NCI-H187 (cell line): ENCODE measurements at regions not wholly inside any gene's neighbourhood (a gene's known extent, or its start where the extent isn't known, plus 50 kb on each side); places are given as distances from the start of the nearest gene placed in this dataset.
"Not testable (repeated sequence)": the region's sequence is repeated elsewhere in the genome, so short reads cannot be mapped to it uniquely, and the experiment has no call there.

Source experiments
- DNase-seq, 2 experiments: peaks; one replicate each; lab custom pipeline; 2025; lab: John Stamatoyannopoulos, UW

DNA sequence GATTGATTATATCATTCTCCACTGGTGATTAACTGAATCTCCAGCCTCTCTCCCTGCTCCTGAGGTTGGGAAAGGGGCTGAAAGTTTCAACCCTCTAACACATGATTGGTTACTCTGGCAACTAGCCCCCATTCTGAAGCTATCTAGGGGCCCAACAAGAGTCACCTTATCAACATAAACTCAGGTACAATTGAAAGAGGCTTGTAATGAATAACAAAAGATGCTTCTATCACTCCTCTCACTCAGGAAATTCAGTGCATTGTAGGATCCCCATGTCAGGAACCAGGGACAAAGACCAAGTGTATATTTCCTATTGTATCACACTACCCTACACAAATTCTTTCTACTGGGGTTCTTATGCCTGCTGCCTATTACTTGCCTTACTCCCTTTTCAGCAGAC lies 123.9 kb upstream of the SLC13A1 start:
- no peak for DNase-seq

GRCh38 chr7:123321578-123321977 lies 121.8 kb upstream of the SLC13A1 start:
- not testable (repeated sequence) for DNase-seq

DNA sequence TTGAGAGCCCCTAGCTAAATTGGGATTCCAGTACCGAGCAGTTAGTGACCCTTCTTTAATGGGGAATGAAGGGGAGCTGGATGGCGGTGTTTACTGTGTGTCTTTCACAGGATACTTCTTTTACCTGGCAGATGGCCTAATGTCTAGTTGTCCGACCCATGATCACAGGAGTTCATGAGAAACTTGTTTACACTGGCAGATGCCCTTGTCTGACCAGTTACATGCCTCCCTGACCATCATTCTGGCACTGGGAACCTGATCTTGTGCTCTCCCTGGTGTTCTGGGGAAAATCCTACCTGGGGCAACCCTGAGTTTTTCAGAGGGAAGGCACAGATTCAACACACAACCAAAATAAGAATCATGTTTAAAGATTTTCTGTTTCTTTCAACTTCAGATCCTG lies 120.1 kb upstream of the SLC13A1 start:
- DNase-seq: no peak

DNA sequence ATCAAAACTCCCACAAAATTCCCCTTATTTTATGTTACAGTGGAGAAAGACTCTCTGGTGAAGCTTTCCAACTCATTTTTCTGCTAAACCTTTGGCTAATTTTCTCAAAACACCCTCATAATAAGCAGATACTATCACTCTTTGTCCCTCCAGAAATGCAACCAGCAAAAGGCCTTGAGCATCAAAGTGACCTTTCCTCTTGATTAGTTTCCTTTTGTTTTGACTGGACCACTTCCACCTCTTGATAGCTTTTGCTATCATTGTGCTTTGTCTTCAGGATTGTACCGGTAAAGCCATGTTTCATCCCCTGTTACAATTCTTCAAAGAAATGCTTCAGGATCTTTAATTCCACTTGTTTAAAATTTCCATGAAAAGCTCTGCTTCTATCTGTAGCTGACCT lies 115.1 kb upstream of the SLC13A1 start:
- no peak for DNase-seq

- DNase-seq: no peak
These were observed 108.6 kb upstream of the SLC13A1 start for GRCh38 chr7:123308254-123308951.

DNA sequence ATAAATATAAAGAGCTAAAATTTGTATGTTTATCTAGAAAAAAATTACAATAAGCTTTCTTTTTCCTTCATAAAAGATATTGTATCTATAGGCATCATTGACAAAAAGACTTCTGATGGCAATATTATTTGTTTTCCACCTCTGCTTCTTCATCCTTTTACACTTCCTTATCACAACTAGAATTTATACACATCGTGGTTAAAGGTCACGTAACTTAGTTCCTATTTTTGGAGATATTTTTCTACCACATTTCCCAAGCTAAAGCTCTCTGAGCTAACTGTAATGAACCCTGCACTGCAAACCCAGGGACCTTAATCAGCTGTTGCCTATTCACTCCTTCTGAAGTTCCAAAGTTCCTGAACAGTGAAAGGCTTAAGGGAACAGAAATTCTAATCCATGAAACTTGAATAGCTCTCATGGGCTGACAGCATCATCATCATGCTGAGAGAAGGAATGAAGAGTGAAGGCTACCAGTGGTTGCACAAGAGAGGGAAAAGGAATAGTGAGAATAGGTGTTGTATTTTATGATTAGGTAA lies 106.1 kb upstream of the SLC13A1 start:
- no peak for DNase-seq

- no peak for DNase-seq
These were observed 104.2 kb upstream of the SLC13A1 start for GRCh38 chr7:123303926-123304325.

- DNase-seq: no peak
These were observed 97.2 kb upstream of the SLC13A1 start for GRCh38 chr7:123296965-123297364.

GRCh38 chr7:123293710-123294109 lies 93.9 kb upstream of the SLC13A1 start:
- DNase-seq: no peak

- no peak for DNase-seq
These were observed 92.5 kb upstream of the SLC13A1 start for GRCh38 chr7:123292227-123292626.

- no peak for DNase-seq
These were observed 89.4 kb upstream of the SLC13A1 start for GRCh38 chr7:123289200-123289599.

- DNase-seq: no peak
These were observed 85.4 kb upstream of the SLC13A1 start for GRCh38 chr7:123285076-123285700.

GRCh38 chr7:123283373-123283772 lies 83.6 kb upstream of the SLC13A1 start:
- no peak for DNase-seq

DNA sequence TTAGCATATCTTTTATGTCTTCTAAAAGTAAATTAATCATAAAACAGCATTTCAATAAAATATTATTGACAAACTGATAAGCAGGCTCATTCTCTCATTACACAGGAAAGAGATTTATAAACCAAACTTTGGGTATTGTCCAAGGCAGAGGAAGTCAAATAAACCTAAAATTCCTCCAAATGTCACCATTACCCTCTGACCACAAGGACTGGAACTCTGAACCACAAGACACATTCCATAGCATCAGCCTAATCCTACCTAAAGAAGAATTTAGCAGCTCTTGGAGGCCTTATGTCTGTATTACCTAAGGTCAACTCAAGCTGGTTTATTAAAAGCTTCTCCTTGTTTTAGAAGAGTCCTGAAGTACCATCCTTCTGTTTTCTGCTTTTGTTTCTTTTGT lies 82.4 kb upstream of the SLC13A1 start:
- DNase-seq: no peak

- no peak for DNase-seq
These were observed 80.2 kb upstream of the SLC13A1 start for GRCh38 chr7:123279949-123280348.

DNA sequence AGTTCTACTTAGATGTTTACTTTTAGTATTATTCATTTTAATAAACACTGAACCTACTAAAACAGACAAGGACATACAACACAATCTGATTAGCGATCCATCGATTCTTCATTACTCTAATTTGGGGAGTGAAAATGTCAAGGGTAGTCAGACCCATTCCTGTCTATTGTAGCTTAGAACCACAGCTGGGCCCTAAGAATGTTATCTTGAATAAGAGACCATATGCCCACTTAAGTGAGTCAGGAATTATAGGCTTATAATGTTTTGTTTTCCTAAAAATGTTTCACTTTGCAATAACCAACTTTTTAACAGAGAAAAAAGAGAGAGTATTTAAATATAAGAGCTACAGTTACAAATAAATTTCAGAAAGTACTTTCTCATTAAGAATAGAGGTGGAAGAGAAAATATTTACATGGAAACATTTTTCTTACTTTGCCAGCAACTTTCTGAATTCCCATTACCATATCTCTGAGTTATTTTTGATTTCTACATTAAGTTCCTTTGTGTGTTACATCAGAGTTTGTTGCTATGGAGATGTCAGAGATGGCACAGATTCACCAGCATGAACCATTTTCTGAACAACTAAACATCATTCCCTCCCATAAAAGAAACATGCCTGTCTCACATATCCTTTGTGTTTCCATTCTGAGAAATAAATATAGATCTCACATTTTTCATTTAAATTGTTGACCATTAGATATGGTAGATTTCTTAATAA lies 75.4 kb upstream of the SLC13A1 start:
- DNase-seq: no peak

DNA sequence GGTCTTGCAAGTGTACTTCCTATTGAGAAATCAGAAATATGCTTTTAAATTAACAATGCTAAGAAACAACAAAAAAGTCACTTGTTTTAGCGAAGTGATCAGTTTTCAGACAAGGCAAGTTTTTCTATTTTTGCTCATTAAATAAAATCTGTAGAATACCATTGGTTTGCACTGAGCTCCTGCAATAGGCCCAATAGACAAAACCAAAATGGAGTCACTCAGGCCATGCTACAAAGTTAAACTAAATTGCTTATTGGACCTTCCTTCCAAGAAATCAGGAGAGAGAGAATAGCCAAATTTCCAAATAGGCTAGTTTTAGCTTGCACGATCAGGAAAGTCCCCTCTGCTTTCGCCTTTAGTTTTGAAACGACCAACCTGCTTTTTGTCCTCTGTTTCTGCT lies 73.4 kb upstream of the SLC13A1 start:
- DNase-seq: no peak

DNA sequence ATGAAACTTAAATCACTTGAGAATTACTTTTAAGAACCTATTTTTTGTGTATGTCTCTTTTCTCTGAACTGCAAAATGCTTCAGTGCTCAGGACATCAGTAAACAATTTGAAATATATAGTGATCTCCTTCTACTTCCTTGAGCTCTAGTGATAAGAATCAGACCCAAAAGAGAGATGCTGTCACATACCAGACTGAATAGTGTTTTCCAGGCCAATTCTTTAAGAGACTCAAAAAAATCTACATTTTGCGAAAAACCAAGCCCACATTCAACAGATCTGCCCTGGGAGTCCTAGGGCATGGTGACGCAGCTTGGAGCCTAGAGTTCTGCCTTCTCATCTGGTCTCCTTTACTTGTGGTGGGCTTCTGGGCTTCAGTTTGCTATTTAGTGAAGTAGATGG lies 72.1 kb upstream of the SLC13A1 start:
- no peak for DNase-seq

GRCh38 chr7:123271231-123271630 lies 71.5 kb upstream of the SLC13A1 start:
- no peak for DNase-seq

- DNase-seq: no peak
These were observed 70.8 kb upstream of the SLC13A1 start for GRCh38 chr7:123270570-123270969.

- no peak for DNase-seq
These were observed 66.1 kb upstream of the SLC13A1 start for GRCh38 chr7:123265853-123266252.

DNA sequence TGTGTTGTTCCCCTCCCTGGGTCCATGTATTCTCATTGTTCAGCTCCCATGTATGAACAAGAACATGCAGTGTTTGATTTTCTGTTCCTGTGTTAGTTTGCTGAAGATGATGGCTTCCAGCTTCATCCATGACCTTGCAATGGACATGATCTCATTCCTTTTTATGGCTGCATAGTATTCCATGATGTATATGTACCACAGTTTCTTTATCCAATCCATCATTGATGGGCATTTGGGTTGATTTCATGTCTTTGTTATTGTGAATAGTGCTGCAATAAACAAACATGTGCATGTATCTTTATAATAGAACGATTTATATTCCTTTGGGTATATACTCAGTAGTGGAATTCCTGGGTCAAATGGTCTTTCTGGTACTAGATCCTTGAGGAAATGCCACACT lies 65.1 kb upstream of the SLC13A1 start:
- DNase-seq: not testable (repeated sequence)

GRCh38 chr7:123260428-123260960 lies 60.7 kb upstream of the SLC13A1 start:
- no peak for DNase-seq
